GM18873 (cell line): ENCODE measurements at regions not wholly inside any gene's neighbourhood (a gene's known extent, or its start where the extent isn't known, plus 50 kb on each side); places are given as distances from the start of the nearest gene placed in this dataset.

ENCODE experiments used
- ATAC-seq: cut with Tn5 transposase; IDR thresholded peaks from one replicate; pipeline ENCODE4 v1.9.1; 2021; ENCODE audit warnings: mild to moderate bottlenecking, moderate library complexity, moderate number of reproducible peaks; ENCODE audit not compliant: unreplicated experiment, low FRiP score

DNA sequence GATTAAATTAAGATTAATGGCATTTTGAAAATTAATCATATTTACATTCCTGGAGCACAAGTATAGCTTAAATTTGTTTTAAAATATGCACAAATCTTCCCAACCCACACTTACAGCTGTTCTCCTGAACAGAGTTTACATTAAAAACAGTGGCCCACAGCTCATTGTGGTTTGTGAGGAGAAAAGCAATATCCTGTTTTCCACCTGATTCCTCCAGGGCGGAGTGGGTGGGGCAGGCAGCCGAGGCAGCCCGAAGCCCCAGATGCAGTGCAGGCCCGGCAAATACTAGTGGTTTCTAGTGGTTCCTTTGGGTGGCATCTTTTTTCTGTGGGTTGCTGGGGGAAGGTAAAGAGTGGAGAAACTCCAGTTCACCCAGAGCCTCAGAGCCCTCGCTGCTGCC lies 280.8 kb downstream of the ARHGAP12 start:
- ATAC-seq = no peak

DNA sequence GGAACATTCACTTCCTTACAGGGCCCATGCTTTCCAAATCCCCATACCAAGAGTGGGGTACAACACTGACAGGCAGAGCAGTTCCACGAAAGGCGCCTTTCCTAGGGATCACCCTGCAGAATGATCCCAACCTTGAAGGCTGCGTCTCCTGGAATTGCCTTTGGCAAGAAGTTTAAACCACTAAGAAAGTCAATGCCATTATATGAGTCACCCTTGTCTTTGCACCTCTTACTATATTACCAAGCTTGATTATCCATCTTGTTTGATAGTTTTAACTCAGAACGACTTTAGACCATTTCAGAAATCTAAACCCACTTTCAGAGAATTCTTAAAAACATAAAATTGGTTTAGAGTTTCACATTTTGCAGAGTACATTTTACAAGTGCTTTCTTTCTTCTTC lies 282.1 kb downstream of the ARHGAP12 start:
- no peak for ATAC-seq

DNA sequence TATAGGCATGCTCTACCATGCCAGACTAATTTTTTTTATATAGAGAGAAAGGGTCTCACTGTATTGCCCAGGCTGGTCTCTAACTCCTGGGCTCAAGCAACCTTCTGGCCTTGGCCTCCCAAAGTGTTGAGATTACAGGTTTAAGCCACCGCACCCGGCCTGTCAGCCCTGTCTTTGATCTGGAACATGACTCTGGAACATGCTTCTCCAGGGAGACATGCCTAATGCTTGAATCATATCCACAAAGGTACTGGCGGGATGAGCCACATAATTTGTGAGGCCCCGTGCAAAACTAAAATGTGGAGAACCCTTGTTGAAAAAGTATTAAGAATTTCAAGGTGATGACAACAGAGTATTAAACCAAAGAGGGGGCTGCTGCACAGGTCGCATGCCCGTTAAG lies 282.8 kb downstream of the ARHGAP12 start:
- no peak for ATAC-seq

DNA sequence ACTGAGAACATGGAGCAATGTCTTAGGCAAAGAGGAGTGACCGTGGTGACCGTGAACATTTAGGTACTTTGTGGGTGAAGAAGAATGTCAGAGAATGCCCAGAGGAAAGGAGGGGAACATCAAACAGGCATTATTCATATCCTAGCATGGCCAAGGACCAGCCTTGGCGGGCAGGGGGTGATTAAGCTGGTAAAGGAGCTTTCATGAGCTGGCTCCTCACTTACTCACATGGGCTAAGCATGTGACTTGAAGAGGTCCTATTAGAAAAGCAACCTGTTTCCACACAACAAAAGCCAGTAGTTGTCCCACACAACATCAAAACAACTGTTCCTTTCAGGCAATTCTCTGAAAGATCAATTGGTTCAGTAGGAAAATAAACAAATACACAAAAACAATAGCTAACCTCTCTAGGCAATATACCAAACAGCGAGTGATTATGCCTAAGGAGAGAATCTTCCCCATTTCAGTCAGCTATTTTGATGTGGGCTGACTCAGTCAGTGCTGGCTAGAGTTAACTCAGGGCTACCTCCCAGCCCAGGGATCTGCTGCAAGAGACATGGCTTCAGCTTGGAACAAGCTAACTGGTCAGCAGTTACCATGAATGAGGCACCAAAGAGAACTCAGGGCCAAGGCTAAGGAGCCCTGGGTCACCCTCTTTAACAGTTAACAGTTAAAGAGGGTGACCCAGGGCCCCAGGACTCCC lies 283.5 kb downstream of the ARHGAP12 start:
- ATAC-seq = no peak

DNA sequence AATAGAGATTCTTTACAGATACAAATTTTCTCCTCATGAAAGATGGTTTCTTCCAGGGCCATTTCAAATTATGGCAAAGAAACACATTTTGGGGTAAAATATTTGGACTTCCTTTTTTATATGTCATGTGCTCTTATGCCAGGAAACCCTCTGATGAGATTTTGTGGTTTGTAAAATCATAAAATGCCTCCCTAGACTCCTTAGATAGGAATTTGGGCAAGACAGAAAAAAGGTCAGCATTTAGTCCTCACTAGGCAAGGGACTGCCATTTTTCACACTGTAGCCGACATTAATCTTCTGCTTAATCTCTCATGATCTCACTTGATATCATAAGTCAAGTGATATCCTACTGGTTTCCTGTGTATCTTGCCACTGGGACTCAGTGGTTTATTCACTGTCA lies 286.4 kb downstream of the ARHGAP12 start:
- no peak for ATAC-seq

DNA sequence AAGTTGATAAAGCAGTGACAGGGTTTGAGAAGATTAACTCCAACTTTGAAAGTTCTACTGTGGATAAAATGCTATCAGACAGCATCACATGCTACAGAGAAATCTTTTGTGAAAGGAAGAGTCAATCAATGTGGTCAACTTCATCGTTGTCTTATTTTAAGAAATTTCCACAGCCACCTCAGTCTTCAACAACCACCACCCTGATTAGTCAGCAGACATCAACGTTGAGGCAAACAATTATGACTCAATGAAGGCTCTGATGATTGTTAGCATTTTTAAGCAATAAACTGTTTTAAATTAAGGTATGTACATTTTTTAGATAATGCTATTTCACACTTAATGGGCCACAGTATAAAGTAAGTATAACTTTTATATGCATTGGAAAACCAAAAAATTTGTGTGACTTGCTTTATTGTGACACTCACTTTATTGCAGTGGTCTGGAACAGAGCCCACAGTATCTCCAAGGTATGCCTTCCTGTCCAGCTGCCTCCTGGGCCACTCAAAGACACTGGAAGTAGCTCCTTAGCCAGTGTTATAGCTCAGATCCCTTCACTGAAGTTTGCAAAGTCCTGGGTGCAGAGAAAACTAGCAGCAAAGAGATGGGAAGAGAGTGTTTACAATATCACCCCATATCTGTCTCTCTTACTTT lies 293.1 kb downstream of the ARHGAP12 start:
- no peak for ATAC-seq

DNA sequence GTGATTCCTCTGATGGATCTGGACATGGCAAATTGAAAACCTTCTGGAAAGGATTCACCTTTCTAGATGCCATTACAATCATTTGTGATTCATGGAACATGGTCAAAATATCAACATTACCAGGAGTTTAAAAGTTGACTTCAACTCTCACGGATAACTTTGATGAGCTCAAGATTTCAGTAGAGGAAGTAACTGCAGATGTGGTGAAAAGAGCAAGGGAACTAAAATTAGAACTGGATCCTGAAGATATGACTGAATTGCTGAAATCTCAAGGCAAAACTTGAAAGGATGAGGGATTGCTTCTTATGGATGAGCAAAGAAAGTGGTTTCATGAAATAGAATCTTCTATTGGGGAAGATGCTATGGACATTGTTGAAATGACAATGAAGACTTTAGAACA lies 293.6 kb downstream of the ARHGAP12 start:
- ATAC-seq = no peak

DNA sequence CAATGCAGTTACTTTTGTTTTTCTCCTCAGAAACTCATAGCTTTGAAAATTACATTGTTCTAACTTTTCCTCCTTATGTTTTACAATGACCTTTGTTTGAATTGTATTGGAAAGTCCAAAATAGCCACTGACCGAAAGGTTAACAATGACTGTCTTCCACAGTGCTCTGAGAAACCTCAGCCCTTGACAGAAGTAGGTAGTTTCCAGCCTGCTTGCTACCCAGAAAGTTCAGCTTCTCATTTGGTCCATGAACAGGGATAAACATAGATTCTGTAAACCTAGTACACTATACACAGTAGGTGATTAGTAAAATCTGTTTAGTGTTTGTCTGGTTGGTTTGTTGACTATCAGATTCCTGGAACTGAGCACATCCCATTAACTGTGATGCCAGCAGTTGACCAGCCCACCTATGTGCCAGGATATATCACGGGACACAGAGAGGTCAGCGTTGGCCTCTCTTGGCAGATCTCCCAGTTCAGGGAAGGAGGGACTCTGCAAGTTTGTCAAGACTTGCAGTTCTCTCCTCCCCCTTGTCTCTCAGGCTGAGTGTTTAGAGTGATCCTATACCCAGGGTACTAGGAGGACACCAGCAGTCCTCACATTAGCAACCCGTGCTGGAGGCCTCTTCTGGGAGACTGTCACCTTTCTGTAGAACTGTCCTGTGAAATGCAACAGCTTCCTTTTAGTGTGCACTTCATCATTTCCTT lies 297.6 kb downstream of the ARHGAP12 start:
- no peak for ATAC-seq

DNA sequence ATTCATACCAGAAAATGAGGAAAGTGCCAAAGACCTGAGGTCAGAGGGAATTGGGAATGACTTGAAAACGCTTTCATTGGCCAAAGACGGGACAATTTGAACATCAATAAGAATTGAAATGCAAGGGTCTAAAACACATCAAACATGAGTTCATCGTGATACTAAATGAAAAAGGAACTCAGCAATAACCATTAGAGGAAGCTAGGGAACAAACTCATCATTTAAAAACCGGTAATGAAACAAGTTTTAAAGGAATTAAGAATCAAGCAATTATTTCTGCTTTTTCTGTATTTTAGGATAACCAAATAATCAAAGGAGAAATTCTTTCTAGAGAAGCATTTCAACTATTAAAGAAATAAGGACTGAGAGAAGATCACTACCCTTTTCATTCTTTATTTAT lies 303.1 kb downstream of the ARHGAP12 start:
- no peak for ATAC-seq

DNA sequence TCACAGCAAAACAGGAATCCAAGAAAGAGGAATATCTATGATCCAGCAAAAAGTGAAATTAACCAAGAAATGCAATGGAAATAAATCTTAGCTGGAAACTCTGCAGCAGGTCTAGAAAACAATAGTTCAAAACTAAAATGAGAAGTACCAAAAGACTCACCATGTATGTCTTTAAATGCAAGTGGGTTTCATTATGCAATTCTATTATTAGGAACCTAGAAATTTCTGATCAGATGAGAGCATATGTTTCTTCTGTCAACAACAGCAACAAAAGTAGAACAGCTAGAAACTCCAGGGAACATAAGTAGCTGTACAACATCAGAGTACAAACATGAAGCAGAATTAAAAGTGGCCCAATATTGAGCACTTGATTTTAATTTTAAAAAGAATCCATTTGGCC lies 304.0 kb downstream of the ARHGAP12 start:
- no peak for ATAC-seq

DNA sequence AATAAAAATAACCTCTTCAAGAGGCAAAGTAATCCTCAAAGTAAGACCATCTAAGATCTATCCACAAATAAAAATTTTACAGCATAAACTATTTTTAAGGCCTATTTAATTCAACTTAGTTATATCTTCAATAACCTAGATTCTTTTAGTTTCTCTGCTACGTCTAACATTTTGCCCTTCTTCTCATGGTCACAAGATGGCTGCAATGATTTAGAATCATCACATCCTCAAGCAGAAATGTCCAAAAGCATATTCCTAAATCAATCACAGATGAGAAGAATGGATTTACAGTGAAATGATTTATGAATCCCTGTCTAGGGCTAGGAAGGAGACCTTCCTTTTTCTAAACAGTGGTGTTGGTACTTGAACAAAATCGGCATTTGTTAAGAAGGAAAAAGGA lies 304.7 kb downstream of the ARHGAP12 start:
- no peak for ATAC-seq

DNA sequence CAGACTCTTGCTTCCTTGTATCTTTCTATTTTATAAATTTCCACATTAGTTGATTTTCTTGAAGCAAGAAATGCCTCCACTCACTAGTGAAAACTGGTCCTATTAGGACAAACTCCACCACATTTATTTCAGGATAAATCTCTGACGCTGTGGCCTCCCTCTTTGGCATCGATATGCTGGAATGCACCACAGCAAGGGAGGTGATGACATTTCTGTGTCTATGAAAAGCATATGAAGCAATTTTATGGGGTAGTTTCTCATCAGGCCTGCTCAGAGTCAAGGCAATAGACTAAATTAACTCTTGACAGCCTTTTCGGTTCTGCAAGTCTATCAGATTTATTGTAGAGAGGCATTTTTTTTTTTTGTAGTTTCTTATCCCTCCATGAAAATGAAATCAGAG lies 304.4 kb downstream of the ZEB1 start:
- ATAC-seq = no peak

DNA sequence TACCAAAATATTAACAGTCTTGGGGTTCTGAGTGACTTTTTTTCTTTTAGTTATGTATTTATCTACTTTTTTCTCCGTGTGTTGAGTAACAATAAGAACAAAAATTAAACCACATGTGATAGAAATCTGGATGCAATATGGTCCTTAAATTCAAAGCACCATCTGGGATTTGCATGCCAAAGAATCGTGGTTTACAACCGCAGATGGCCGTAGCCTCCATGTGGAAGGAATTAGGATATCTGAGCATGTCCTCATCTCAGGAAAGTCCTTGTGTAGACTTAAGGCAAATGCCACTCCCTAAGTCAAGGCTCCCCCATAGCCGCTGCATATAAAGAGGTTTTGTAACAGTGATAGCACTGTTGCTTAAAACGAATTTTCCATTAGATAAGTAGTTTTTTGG lies 304.0 kb downstream of the ZEB1 start:
- ATAC-seq = no peak

DNA sequence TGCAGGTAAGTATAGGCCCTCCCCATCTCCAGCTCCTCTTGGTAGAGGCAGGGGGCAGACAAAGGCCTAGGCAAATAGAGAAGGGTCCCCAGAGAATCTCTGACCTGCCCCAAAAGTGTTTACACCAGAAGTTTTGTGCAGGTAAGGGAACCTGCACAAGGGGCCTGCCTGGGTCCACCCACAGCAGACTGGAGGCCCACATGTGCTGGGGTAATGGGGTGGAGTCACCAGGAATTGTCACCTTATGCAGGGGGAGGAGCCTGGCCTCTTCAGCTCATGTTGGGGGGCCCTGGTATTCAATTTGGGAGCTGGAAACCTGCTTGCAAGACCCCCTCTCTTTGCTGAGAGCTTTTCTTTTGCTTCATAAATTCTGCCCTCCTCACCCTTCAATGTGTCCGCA lies 302.7 kb downstream of the ZEB1 start:
- no peak for ATAC-seq

DNA sequence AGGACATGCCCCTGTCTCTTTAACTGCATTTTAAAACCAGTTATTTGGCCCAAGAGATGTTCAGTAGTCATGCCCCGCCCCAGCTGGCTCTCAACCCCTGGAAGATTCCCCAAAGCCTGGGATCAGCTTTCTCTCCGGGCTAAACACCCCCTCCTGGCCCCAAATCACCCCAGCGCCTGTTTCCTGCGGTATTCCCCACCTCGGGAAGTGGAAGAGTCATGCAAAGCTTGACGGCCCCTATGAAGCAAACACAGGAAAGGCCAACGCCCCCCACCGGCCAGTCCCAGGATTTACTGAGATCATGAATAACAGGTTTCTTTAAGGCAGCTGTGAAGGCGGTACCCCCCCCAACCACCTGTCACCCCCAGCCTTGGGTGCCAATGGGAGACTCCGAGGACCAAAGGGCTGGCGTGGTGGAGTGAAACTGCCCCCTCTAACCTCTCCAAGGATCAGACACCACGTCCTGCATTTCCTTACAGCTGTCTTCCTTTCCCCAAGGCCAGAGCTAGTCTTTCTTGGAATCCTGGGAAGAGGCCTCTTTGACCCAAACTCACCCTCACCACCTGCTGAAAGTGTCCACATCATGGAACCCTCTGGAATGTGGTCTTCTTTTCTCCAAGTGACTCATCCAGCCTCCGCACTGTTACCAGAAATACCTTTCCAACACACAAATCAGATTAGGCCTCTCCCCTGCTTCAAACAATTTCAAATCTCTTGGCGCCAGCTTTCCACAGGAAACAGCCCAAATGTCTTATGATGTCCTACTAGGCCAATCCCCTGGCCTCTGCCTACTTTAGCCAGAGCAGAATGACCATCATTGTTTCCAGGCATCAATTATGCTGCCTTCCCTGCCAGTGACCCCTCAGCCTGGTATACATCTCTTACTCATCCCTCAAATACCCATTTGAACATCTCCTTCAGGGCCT lies 301.5 kb downstream of the ZEB1 start:
- no peak for ATAC-seq

DNA sequence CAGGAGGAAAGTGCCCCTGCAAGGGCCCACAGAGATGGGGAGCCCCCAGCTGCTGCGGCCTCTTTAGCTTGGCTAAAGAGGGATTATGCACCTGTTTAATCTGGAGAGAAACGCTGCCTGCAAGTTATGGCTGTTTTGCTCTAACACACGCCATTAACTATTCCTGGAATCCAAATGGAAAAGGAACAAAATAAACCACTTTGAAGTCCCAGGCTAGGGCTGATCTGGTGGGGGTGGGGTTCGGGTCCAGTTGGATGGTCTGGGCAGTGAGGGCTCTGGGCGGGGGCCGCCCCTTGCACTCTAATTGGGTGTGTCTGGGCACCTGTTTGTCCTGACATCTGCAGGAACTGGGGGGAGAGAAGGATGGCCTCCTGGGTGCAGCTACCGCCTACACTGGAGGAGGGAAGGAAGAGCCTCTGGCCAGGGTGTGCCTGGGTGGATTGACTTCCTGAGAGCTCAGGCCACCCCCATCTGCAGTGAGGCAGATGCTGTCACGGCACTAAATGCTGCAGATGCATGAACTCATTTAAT lies 300.6 kb downstream of the ZEB1 start:
- ATAC-seq = no peak

DNA sequence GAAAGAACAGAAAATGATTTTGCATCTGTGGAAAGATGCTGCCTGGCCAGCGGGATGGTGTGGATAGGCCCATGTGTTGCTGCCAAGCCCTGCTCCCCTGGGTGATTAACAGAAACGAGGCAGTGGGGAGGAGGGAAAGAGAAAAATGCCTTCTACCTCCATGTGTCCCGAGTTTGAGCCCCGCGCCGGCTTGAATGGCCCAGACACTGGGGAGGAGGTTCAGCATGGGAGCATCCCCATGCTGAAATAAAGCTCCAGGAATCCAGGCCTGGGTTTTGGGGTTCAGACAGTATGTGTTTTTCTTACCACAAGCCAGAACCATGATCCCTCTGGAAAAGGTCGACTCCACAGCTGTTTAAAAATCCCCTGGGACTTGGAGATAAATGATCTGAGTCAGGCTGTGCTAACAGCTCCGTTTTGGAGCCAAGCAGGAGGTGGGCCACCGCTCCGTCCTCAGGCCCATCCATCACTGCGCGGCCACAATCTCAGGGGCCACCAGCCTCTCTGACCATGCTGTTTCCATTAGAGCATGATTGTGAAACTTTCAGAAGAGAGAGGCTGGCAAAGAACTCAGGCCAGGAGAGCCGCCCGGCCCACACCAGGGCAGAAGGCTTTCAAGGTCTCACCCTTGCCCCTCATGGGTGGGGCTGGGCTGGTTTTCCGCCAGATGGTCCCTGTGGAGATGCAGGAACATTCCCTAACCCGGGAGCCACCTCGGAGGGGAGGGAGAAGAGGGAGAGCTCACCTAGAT lies 299.7 kb downstream of the ZEB1 start:
- no peak for ATAC-seq

DNA sequence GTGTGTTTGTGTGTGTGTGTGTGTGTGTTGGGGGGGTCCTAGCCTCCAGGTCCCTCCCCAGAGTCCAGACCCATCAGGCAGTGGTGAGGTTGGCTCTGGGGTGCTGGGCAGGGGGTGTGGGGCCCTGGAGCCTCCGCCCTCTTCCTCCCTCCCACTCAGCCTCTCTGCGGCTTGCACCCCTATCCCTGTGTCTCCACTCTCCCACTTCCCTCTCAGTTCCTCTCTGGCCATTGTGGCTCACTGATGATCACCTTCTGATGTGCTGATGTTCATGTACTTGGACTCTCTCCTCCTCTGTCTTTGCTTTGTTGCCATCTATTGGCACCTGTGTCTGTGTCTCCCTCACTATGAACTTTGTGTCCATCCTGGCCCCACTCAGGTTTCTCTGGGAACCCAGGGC lies 298.7 kb downstream of the ZEB1 start:
- ATAC-seq = no peak

DNA sequence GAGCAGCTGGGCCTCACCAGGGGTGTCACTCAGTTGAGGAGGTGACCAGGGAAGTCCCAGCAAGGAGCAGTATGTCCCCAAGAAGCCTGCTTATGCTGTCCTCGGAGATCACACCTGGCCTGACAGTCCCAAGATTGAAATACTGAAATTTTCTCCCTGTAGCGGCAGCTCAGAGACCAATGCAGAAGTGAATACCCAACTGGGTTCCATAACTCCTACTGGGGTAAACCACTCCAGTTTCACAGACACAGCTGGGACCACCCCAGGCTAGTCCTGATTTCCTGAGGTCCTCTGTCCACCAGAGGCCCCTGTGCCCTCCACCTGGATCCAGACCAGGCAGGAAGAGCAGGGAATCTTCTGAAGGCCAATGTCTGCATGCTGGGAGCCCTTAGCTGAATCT lies 298.1 kb downstream of the ZEB1 start:
- ATAC-seq = no peak

DNA sequence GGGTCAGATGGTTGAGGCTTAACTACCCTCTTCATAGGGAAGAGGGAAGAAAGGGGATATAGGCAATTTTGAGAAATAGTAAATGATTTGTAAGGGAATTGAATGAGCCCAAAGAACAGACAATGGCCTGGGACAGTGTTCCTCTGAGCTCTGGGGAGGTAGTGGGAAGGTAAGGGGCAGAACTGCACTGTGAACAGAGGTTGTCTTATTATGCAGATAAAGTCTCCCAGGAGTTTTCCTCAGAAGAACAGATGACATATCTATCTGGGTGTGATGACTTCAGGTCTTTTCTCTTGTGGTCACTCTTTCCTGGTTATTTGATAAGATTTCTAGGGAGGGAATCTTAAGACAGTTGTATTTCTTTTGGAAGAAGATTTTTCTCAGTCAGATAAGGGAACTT lies 296.1 kb downstream of the ZEB1 start:
- ATAC-seq = no peak
